Amniotic epithelial cell (primary cell): ENCODE measurements at regions not wholly inside any gene's neighbourhood (a gene's known extent, or its start where the extent isn't known, plus 50 kb on each side); places are given as distances from the start of the nearest gene placed in this dataset.
A peak's percentile ranks its signal among the peaks of the same experiment; 100 is the strongest.

ENCODE experiments used
- DNase-seq: peaks from one replicate; pipeline ENCODE4 v3.0.0-alpha.2; 2010; ENCODE audit warnings: low read depth

DNA sequence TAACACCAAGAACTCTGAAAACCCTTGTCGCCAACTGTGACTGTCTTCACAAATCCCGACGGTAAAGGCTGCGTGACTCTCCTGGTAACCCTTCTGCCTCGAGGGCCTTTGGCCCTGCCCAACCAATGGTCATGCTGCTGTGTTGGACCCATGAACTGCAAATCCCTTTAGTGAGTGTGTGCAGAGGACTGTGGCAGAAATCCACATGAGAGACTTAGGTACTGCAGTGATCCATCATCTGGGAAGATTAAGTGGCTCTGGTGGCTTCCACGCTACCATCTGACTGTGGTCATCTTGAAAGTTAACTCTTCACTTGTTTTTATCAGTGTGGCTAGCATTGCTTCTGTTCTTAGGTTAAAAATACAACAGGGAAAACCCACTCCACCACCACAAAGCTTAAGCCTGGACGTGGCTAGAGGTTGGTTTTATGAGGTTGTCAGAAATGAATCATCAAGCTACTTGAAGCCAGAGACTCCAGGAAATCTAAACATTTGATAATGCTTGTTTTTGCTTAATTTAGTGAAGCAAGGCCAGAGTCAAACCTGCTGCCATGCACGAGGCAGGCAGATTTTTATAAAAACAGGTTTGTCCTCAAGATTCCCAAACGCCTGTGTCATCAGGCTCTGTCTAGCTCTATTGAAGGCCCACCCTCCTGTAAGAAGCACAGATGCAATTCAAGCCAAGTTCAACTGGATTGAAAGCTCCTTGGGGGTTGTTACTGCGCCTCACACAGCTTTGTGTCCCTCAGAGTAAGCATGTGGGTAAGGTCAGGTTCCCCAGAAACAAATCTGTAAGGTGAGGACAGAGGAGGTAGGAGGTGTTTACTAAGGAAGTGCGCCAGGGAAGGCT, 52.7 kb upstream of the ERCC6L2 start:
- peak; percentile 98 for DNase-seq

DNA sequence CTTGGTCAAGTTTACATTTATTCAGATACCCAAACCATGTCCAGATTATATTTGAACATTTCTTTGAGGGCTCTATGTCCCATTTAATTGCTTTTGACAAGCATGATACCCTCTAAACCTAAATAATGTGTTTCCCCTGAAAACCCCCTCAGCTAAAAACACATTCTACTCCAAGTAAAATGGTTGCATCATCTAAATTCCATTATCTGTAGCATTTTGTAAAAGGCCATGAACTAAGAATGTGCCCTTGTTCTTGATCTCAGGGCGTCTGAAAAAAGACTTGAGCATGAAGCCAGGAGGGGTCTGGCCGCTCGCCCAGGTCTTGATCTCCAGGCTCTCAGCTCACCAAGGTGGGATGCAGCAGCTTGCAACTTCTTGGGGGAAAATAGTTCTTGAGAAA, 53.5 kb upstream of the ERCC6L2 start:
- DNase-seq, result peak; percentile 38

DNA sequence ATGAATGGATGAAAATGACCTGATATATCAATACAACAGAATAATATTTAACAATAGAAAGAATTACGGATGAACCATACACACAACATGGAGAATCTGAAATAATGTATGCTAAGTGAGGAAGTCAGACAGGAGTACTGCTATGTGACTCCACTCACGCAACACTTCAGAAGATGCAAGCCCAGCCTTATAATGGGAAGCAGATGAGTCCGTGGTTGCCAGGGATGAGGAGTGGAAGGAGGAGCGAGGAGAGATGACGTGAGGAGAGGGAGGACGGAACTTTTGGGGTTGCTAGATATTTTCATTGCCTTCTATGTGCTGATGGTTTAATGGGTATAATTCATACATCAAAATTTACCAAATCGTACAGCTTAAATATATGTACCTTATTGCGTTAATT, 55.4 kb upstream of the ERCC6L2 start:
- DNase-seq, result no peak

GRCh38 chr9:95819636-95820035, 55.9 kb upstream of the ERCC6L2 start:
- DNase-seq, result no peak

GRCh38 chr9:95817205-95817604, 58.3 kb upstream of the ERCC6L2 start:
- no peak for DNase-seq

GRCh38 chr9:95816716-95817115, 58.8 kb upstream of the ERCC6L2 start:
- peak; percentile 18 for DNase-seq

DNA sequence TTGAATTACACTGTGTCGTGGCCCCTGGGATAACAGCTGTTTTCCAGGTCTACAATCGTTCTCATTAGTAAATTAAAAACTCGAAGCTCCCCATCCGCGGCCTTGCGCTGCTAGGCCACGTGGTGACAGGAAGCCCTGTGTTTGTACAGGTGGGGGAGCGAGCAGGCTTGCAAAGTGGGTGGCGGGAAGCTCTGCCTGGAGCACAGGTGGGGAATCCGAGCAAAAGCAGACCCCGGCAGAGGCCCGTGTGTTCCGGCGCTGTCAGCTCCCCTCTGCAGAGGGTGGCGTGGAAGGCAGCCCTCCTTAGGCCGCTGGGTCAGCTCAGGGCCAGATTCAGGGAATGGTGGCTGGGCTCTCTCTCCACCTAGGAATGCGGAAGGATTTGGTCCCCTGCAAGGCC, 59.5 kb upstream of the ERCC6L2 start:
- no peak for DNase-seq

- DNase-seq, result peak; percentile 97
These were observed 60.4 kb upstream of the ERCC6L2 start for GRCh38 chr9:95815133-95815532.

DNA sequence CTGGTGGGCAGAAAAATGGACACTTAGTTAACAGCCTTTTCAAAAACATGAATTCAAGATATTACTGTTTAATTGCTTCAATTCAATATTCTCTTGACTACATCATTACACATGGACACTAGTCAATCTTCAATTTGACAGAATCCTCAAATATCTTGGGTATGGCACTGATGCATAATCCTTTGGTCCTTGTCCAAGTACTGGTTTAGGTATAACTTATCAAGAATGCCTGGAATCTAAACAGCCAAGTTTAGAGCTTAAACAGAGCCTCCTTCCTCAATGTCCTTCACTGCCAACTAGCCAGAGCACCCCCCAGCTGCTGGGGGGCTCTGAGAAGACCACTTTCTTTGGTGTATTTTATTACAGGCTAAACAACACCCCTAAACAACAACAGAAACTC, 61.6 kb upstream of the ERCC6L2 start:
- DNase-seq, result peak; percentile 40

GRCh38 chr9:95810814-95811213, 64.7 kb upstream of the ERCC6L2 start:
- DNase-seq, result no peak

- DNase-seq, result no peak
These were observed 65.4 kb upstream of the ERCC6L2 start for GRCh38 chr9:95810133-95810532.

- DNase-seq, result no peak
These were observed 65.8 kb upstream of the ERCC6L2 start for GRCh38 chr9:95809686-95810085.

GRCh38 chr9:95808011-95808410, 67.5 kb upstream of the ERCC6L2 start:
- DNase-seq, result peak; percentile 19

DNA sequence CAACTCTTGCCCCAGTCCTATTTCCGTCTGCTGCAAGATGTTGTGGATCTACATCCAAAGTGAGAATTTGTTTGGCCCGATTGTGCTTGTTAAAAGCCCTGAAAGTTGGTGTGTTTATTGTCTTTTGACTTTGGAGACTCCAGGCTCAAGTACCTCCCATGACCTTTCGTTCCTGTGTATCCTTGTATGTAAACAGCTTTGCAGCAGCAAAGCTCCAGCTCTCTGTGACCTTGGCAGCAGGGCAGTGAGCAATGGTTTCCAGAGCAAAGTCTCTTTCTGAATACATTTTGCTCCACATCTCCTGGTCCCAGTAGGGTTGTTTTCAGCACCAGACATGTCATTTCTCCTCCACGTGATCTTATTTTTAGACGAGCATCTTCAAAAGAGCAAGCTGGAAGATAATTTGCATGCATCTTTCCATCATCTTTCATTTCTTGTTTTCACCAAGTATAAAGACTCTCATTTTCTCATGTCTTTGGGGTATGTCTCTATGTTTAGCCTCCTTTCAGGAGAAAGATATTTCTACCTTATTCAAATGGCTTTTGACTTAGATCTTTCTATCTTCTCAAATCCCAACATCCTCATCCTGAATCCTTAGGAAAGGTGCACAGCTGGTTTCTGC, 68.1 kb upstream of the ERCC6L2 start:
- peak; percentile 43 for DNase-seq

DNA sequence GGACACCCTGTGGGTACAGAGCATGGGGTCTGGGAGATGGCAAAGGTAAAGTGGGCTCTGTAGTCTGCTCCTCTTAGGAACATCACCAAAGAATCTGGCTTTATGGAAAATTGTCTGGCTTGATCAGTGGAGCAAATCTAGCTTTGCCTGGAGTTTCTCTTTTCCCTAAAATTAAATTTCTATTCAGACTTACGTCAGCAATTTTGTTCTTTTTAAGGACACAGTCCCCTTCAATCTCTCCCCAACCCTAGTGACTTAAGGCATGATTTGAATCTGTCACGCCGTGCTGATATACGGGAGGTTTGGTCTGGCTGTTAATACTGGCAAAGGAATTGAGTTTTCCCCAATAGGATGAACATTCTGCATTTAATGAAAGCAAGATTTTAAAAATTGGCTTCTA, 72.3 kb upstream of the ERCC6L2 start:
- DNase-seq, result no peak

GRCh38 chr9:95801797-95802196, 73.7 kb upstream of the ERCC6L2 start:
- DNase-seq, result no peak

DNA sequence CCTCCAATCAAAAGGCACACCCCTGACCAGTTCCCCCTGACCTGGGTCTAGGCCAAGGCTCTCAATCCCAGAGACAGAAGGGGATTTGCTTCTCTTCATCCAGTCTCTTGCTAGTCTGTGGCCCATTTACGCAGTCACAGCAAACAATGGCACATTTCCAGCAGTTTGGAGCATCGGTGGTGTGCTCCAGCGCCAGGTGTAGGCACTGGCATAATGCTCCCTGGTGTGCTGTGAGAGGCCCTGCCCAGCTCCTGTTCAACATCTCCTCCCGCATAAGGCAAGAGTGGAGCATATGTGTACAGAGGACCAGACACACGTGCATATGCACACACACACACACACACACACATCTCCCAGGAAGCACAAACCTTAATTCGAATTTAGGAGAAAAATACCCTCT, 79.5 kb upstream of the ERCC6L2 start:
- no peak for DNase-seq

GRCh38 chr9:95793924-95794828, 81.3 kb upstream of the ERCC6L2 start:
- peak; percentile 36 for DNase-seq

DNA sequence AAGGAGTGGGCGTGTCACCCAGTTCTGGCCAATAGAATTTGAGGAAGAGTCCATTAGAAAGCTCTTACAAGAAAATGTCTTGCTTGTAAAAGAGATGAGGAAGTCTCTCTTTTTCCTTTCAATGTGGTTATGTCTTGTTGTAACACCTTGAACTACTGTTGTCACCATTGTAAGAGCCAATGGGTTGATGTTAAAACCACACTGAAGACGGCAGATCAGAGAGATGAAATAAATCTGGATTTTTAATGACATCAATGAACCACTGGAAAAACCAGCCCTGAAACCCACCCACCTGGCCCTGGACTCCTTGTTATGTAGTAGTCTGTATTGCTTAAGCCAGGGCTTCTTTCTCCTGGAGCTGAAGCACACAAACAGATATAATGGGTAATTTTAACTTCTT, 83.8 kb upstream of the ERCC6L2 start:
- DNase-seq, result no peak

DNA sequence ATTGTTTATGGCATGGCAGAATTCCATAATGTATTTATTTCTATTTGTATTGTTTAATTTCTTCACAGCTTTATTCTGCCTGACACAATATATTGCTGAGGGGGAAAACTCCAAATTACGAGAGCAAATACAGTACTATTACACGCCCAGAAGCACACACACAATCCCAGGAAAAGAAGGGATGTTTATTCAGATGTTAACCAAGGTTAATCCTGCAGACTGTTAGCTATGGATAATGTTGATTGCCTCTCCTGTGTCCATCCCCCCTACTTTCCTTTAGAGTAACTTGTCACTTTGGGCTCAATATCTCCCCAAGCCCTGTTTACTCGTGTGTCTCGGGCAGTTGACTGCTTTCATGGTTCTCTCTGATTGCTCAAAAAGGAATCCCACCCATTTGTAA, 84.2 kb upstream of the ERCC6L2 start:
- DNase-seq, result no peak

- no peak for DNase-seq
These were observed 86.9 kb upstream of the ERCC6L2 start for GRCh38 chr9:95788521-95788991.

GRCh38 chr9:95788021-95788420, 87.5 kb upstream of the ERCC6L2 start:
- no peak for DNase-seq

- DNase-seq, result no peak
These were observed 90.3 kb upstream of the ERCC6L2 start for GRCh38 chr9:95785209-95785608.
